Neural progenitor cell (in vitro differentiated cells): ENCODE measurements at regions not wholly inside any gene's neighbourhood (a gene's known extent, or its start where the extent isn't known, plus 50 kb on each side); places are given as distances from the start of the nearest gene placed in this dataset.
"Not testable (repeated sequence)": the region's sequence is repeated elsewhere in the genome, so short reads cannot be mapped to it uniquely, and the experiment has no call there.

Experiments used
- DNase-seq: peaks from one replicate; pipeline ENCODE4 v3.0.0-alpha.2; 2016; ENCODE audit warnings: low spot score
- H2AFZ ChIP-seq: fragments of 200-600 bp; sonication (generic); replicated peaks from 2 replicates; pipeline ENCODE4 v1.6.1; 2016; ENCODE audit warnings: antibody characterized with exemption
- H3F3A ChIP-seq: fragments of 200-600 bp; sonication (generic); 2 replicates; pipeline ENCODE4 v1.6.1; 2016; ENCODE audit warnings: antibody characterized with exemption, low read depth
- H3K27ac ChIP-seq: fragments of 200-600 bp; sonication (generic); 2 replicates; pipeline ENCODE4 v1.5.1; 2016; ENCODE audit warnings: mild to moderate bottlenecking
- H3K27me3 ChIP-seq: fragments of 200-600 bp; sonication (generic); 2 replicates; pipeline ENCODE4 v1.6.1; 2016; ENCODE audit warnings: mild to moderate bottlenecking, moderate library complexity
- H3K36me3 ChIP-seq: fragments of 200-600 bp; sonication (generic); 2 replicates; pipeline ENCODE4 v1.5.1; 2016
- H3K4me1 ChIP-seq: fragments of 200-600 bp; sonication (generic); 2 replicates; pipeline ENCODE4 v1.6.1; 2016; ENCODE audit warnings: mixed run types
- H3K4me2 ChIP-seq: fragments of 200-600 bp; sonication (generic); 2 replicates; pipeline ENCODE4 v1.6.1; 2016
- H3K4me3 ChIP-seq: fragments of 200-600 bp; sonication (generic); 2 replicates; pipeline ENCODE4 v1.5.1; 2016
- H3K79me2 ChIP-seq: fragments of 200-600 bp; sonication (generic); 2 replicates; pipeline ENCODE4 v1.6.1; 2016; ENCODE audit warnings: low read depth
- H3K9ac ChIP-seq: fragments of 200-600 bp; sonication (generic); 2 replicates; pipeline ENCODE4 v1.6.1; 2016
- H3K9me3 ChIP-seq: fragments of 200-600 bp; sonication (generic); 2 replicates; pipeline ENCODE4 v1.5.1; 2016; ENCODE audit warnings: low read depth
- H4K20me1 ChIP-seq: fragments of 200-600 bp; sonication (generic); 2 replicates; pipeline ENCODE4 v1.6.1; 2016; ENCODE audit warnings: low read depth
- H3K27ac Mint-ChIP-seq: 3 replicates; pipeline ENCODE4 v1.8.0; 2021; ENCODE audit warnings: mixed read lengths
- H3K27me3 Mint-ChIP-seq: 2 replicates; pipeline ENCODE4 v1.8.0; 2022; ENCODE audit warnings: low read depth, mild to moderate bottlenecking, inconsistent platforms, moderate library complexity, mixed read lengths; ENCODE audit not compliant: insufficient read depth
- H3K36me3 Mint-ChIP-seq: 3 replicates; pipeline ENCODE4 v1.8.0; 2021; ENCODE audit warnings: mixed read lengths
- H3K4me1 Mint-ChIP-seq: 3 replicates; pipeline ENCODE4 v1.8.0; 2021; ENCODE audit warnings: mixed read lengths
- H3K4me3 Mint-ChIP-seq: 3 replicates; pipeline ENCODE4 v1.8.0; 2021; ENCODE audit warnings: mild to moderate bottlenecking, moderate library complexity, mixed read lengths
- H3K9me3 Mint-ChIP-seq: 3 replicates; pipeline ENCODE4 v1.8.0; 2020; ENCODE audit warnings: mixed read lengths
- CTCF ChIP-seq: fragments of 200-600 bp; sonication (generic); IDR thresholded peaks from 2 replicates; pipeline ENCODE4 v1.5.1; 2017; ENCODE audit warnings: antibody characterized with exemption, mild to moderate bottlenecking
- EZH2 ChIP-seq: fragments of 200-600 bp; sonication (generic); IDR thresholded peaks from 2 replicates; pipeline ENCODE4 v1.6.1; 2017; ENCODE audit warnings: antibody characterized with exemption, mild to moderate bottlenecking, moderate library complexity
- EZH2phosphoT487 ChIP-seq: fragments of 200-600 bp; sonication (generic); IDR thresholded peaks from 2 replicates; pipeline ENCODE4 v1.6.1; 2017; ENCODE audit warnings: antibody characterized with exemption

- H3K4me3 Mint-ChIP-seq, result no peak overlapping the region
- no peak overlapping the region for H3K9ac ChIP-seq
Measured at GRCh38 chrX:102846544-102847236, 90.4 kb upstream of the RAB40AL start.

GRCh38 chrX:102847362-102847761, 89.7 kb upstream of the RAB40AL start:
- Mint-ChIP-seq H3K4me3 (no peak overlapping the region), H3K27me3 (no peaks in the 10 kb centered on the region), H3K9me3 (no peaks in the 10 kb centered on the region), H3K36me3 (no peaks in the 10 kb centered on the region), H3K4me1 (no peaks in the 10 kb centered on the region), H3K27ac (no peak overlapping the region)
- Histone ChIP-seq H3K9me3 (no peaks in the 10 kb centered on the region), H3K36me3 (no peaks in the 10 kb centered on the region), H3K4me3 (no peak overlapping the region), H3K79me2 (no peaks in the 10 kb centered on the region), H3K27ac (no peak overlapping the region), H2AFZ (no peak overlapping the region), H4K20me1 (no peaks in the 10 kb centered on the region), H3K27me3 (no peaks in the 10 kb centered on the region), H3K4me2 (no peak overlapping the region), H3K4me1 (no peaks in the 10 kb centered on the region), H3F3A (no peaks in the 10 kb centered on the region), H3K9ac (no peak overlapping the region)
- no peak for TF ChIP-seq EZH2phosphoT487
- no peak for TF ChIP-seq EZH2
- no peak for TF ChIP-seq CTCF
- no peak for DNase-seq

More at GRCh38 chrX:102846544-102847236, 90.4 kb upstream of the RAB40AL start:
- H3K79me2 ChIP-seq, result no peaks in the 10 kb centered on the region
- H3K27me3 Mint-ChIP-seq, result no peaks in the 10 kb centered on the region
- no peaks in the 10 kb centered on the region for H3K27me3 ChIP-seq
- H3K9me3 Mint-ChIP-seq, result no peaks in the 10 kb centered on the region
- H3F3A ChIP-seq, result no peaks in the 10 kb centered on the region
- no peaks in the 10 kb centered on the region for H3K9me3 ChIP-seq
- no peaks in the 10 kb centered on the region for H3K36me3 Mint-ChIP-seq
- no peak for DNase-seq
- TF ChIP-seq CTCF (no peak), EZH2 (no peak), EZH2phosphoT487 (no peak)
- H3K4me1 Mint-ChIP-seq, result no peaks in the 10 kb centered on the region
- H4K20me1 ChIP-seq, result no peaks in the 10 kb centered on the region
- no peak overlapping the region for H3K4me2 ChIP-seq
- H3K4me3 ChIP-seq, result no peak overlapping the region
- H3K36me3 ChIP-seq, result no peaks in the 10 kb centered on the region
- no peak overlapping the region for H3K27ac ChIP-seq
- H2AFZ ChIP-seq, result no peak overlapping the region
- H3K27ac Mint-ChIP-seq, result no peak overlapping the region
- H3K4me1 ChIP-seq, result no peaks in the 10 kb centered on the region

GRCh38 chrX:102849396-102849795, 87.7 kb upstream of the RAB40AL start:
- H3K27ac Mint-ChIP-seq, result no peak overlapping the region
- Histone ChIP-seq H3K36me3 (no peaks in the 10 kb centered on the region), H4K20me1 (no peaks in the 10 kb centered on the region), H3K27ac (no peak overlapping the region), H2AFZ (no peak overlapping the region), H3K4me1 (no peaks in the 10 kb centered on the region), H3K9me3 (peaks cover 2% of the 10 kb centered on the region), H3K4me2 (no peak overlapping the region), H3K27me3 (no peaks in the 10 kb centered on the region), H3F3A (no peaks in the 10 kb centered on the region), H3K4me3 (no peak overlapping the region), H3K79me2 (no peaks in the 10 kb centered on the region), H3K9ac (no peak overlapping the region)
- TF ChIP-seq CTCF, result no peak
- TF ChIP-seq EZH2phosphoT487, result no peak
- TF ChIP-seq EZH2, result no peak
- H3K36me3 Mint-ChIP-seq, result peaks cover 5% of the 10 kb centered on the region
- no peaks in the 10 kb centered on the region for H3K27me3 Mint-ChIP-seq
- DNase-seq, result no peak
- H3K4me3 Mint-ChIP-seq, result no peak overlapping the region
- no peaks in the 10 kb centered on the region for H3K9me3 Mint-ChIP-seq
- H3K4me1 Mint-ChIP-seq, result no peaks in the 10 kb centered on the region

GRCh38 chrX:102858826-102859549, 78.1 kb upstream of the RAB40AL start:
- not testable (repeated sequence) for H3K4me1 Mint-ChIP-seq, H3K4me2 ChIP-seq, H4K20me1 ChIP-seq, H3K4me3 Mint-ChIP-seq, H3K27ac ChIP-seq, H3K36me3 Mint-ChIP-seq, H3K4me1 ChIP-seq, H3K9ac ChIP-seq, H3K4me3 ChIP-seq, H3K27ac Mint-ChIP-seq, H3K27me3 ChIP-seq, H3K79me2 ChIP-seq, H3K9me3 Mint-ChIP-seq, H3K9me3 ChIP-seq, H3K27me3 Mint-ChIP-seq, H3K36me3 ChIP-seq, H2AFZ ChIP-seq, H3F3A ChIP-seq
- peak; percentile 47 for DNase-seq
